Naive B cell (primary cell): ENCODE measurements at regions not wholly inside any gene's neighbourhood (a gene's known extent, or its start where the extent isn't known, plus 50 kb on each side); places are given as distances from the start of the nearest gene placed in this dataset.
"Not testable (repeated sequence)": the region's sequence is repeated elsewhere in the genome, so short reads cannot be mapped to it uniquely, and the experiment has no call there.

Source experiments
- ATAC-seq, 2 donors: fragments of 150-1000 bp; cut with Tn5 transposase; 2 replicates each; pipeline ENCODE4 v1.10.0; 2021; ENCODE audit warnings: low read depth in 2 of 2, mild to moderate bottlenecking in 2 of 2, moderate library complexity in 2 of 2
- DNase-seq: peaks from one replicate; pipeline ENCODE4 v3.0.0; 2022
- H3K27ac Mint-ChIP-seq, 6 donors: one replicate each; pipeline ENCODE4 v1.8.0; 2020 to 2022; ENCODE audit warnings: mild to moderate bottlenecking in 6 of 6, mixed read lengths in 6 of 6, moderate library complexity in 5 of 6, inconsistent platforms in 2 of 6
- H3K27me3 Mint-ChIP-seq, 3 donors: one replicate each; pipeline ENCODE4 v1.8.0; 2021 to 2022; ENCODE audit warnings: mixed read lengths in 3 of 3, mild to moderate bottlenecking in 1 of 3
- H3K36me3 Mint-ChIP-seq, 2 donors: one replicate each; pipeline ENCODE4 v1.8.0; 2020 to 2022; ENCODE audit warnings: mixed read lengths in 2 of 2, inconsistent platforms in 1 of 2, mild to moderate bottlenecking in 1 of 2
- H3K4me1 Mint-ChIP-seq, 3 donors: one replicate each; pipeline ENCODE4 v1.8.0; 2020 to 2022; ENCODE audit warnings: mixed read lengths in 3 of 3, inconsistent platforms in 1 of 3, mild to moderate bottlenecking in 1 of 3, moderate library complexity in 1 of 3
- H3K4me3 Mint-ChIP-seq, 8 donors: one replicate each; pipeline ENCODE4 v1.8.0; 2020 to 2022; ENCODE audit warnings: mild to moderate bottlenecking in 8 of 8, mixed read lengths in 8 of 8, moderate library complexity in 8 of 8, inconsistent platforms in 2 of 8
- H3K9me3 Mint-ChIP-seq, 7 donors: one replicate each; pipeline ENCODE4 v1.8.0; 2020 to 2022; ENCODE audit warnings: mixed read lengths in 7 of 7, mild to moderate bottlenecking in 5 of 7, inconsistent platforms in 2 of 7, moderate library complexity in 1 of 7

DNA sequence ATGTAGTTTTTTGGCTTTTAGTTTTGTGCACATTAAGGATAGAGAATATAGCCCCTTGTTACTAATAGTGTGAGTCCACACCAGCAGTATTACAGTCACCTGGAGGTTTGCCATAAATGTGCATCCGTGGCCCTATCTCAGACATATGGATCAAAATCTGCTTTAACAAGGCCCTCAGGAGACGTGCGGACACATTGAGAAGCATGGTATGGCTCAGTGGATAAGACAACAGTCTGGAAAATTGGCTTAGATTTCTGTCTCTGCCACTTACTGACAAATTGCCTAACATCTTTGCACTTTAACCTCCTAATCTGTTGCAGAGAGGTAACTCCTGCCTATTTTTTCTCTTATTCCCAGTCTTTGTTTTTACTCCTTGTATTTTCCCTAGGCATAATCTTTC, 307.2 kb upstream of the DLGAP1 start:
- H3K4me3 Mint-ChIP-seq: no peak overlapping the region
- H3K4me1 Mint-ChIP-seq: no peaks in the 10 kb centered on the region
- no peaks in the 10 kb centered on the region for H3K36me3 Mint-ChIP-seq
- H3K27me3 Mint-ChIP-seq: no peaks in the 10 kb centered on the region
- DNase-seq (no peak), ATAC-seq (no peak)
- peaks cover 0 to 9% (median 6%) of the 10 kb centered on the region in 7 donors for H3K9me3 Mint-ChIP-seq
- H3K27ac Mint-ChIP-seq: no peak overlapping the region

DNA sequence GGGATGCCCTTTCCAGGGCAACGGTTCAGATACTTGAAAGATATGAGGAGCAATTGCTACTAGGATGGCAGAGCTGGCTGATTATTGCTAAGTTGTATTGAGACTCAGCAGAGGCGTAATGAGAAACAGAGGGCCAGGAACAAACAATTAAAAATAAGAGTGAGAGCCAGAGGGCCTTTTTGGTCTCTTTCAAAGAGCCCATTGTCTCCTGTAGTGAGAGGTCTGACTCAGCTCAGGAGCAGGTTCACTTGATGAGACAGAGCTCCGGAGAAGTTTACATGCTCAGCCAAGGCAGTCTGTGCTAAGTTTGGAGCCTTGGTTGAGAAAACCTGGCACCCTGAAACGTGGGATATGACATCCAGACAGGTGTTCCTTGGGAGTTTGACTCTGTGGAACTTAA, 303.9 kb upstream of the DLGAP1 start:
- Mint-ChIP-seq H3K36me3 (no peaks in the 10 kb centered on the region), H3K9me3 (peaks cover 0 to 12% (median 5%) of the 10 kb centered on the region in 7 donors), H3K4me3 (no peak overlapping the region), H3K27me3 (no peaks in the 10 kb centered on the region), H3K27ac (peak overlapping the region in 2 of 6 donors; percentile 7 to 26), H3K4me1 (no peaks in the 10 kb centered on the region)
- DNase-seq (no peak), ATAC-seq (no peak)

DNA sequence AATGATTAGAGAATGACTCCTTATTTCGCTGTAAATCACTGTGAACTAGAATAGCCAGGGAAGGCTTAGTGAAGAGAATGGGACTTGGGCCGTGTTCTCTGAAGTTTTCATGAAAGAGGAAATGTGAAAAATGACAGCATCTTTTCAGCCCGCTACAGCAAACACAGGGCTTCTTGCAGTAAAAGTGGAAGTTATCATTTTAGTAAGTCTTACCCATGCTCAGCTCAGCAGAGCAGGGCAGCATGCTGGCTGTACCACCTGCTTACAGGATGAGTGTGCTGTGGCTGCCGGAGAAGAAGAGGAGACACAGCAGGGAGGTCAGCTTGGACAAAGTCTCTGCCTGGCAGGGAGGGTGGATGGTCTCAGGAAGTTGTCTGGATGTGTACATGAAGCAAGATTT, 300.7 kb upstream of the DLGAP1 start:
- H3K4me1 Mint-ChIP-seq: no peaks in the 10 kb centered on the region
- no peak overlapping the region for H3K4me3 Mint-ChIP-seq
- DNase-seq (no peak), ATAC-seq (no peak)
- H3K36me3 Mint-ChIP-seq: no peaks in the 10 kb centered on the region
- H3K27ac Mint-ChIP-seq: no peak overlapping the region
- H3K9me3 Mint-ChIP-seq: peaks cover 0 to 14% (median 11%) of the 10 kb centered on the region in 7 donors
- no peaks in the 10 kb centered on the region for H3K27me3 Mint-ChIP-seq

DNA sequence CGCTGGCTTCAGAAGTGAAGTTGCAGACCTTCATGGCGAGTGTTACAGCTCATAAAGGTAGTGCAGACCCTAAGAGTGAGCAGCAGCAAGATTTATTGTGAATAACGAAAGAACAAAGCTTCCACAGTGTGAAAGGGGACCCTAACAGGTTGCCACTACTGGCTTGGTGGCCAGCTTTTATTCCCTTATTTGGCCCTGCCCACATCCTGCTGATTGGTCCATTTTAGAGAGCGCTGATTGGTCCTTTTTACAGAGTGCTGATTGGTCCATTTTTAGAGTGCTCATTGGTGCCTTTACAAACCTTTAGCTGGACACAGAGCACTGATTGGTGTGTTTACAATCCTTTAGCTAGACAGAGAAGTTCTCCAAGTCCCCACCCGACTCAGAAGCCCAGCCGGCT, 298.0 kb upstream of the DLGAP1 start:
- H3K9me3 Mint-ChIP-seq: peaks cover 0 to 14% (median 4%) of the 10 kb centered on the region in 7 donors
- H3K4me3 Mint-ChIP-seq, H3K27me3 Mint-ChIP-seq, H3K36me3 Mint-ChIP-seq, H3K27ac Mint-ChIP-seq, H3K4me1 Mint-ChIP-seq, DNase-seq, ATAC-seq: not testable (repeated sequence)

DNA sequence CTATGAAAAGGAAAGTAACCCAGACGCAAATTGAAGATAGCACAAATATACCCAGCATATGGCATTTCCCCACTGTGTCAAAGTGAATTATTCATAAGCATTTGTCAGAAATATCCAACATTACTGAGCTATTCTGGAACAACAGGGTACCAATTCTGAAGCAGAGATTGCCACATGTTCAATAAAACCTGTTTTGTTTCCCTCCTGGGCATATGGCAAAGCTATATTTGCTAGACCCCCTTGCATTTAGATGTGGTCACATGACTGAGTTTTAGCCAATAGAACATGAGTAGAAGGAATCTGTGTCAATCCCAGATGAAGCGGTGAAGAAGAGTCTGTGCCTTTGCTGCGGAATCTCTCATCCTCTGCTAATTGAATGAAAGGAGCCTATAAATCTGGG, 296.4 kb upstream of the DLGAP1 start:
- ATAC-seq (no peak), DNase-seq (no peak)
- no peak overlapping the region for H3K4me3 Mint-ChIP-seq

DNA sequence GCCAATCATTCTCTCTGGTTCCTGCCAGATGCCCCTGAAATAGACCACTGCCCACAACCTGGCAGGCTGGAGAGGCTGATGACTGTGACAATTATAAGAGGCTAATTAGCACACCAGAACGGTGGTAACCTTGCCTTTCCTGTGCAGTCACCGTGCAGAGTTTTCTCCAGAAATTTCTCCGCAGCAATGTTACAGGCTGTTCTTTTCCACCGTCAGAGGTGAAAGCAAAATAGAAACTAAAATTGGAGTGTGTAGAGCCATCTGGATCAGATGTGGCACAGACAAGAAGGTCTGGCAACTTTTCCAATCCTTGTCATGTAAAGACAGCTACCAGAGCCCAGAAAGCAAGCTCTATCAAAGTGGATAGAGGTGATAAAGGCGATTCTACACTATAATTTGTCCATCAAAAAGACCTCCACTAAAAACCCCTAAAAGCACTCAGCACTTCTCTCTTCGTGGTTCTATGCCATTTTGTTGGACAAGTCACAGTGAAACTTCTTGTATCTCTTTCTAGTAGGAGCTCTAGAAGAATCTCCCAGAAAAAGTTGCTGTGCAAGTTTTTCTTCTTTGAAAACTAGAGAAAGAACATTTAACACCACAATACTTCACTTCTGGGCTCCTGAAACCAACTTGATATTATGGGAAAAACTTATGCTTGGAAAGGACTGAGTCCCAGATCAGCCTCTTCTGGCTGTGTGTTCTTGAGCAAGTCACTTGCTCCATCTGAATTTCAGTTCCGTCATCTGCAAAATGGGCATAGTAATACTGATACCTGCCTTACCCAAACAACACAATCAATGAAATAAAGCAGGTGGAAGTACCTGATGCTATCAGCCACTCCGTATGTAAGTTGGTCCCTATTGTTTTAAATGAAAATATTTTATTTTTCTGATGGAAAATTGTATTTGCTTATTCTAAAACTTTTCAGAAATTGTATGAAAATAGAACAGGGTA, 295.6 kb upstream of the DLGAP1 start:
- ATAC-seq: no peak
- no peaks in the 10 kb centered on the region for H3K36me3 Mint-ChIP-seq

More for the DNA sequence above, 296.4 kb upstream of the DLGAP1 start:
- Mint-ChIP-seq H3K27me3 (no peaks in the 10 kb centered on the region), H3K36me3 (no peaks in the 10 kb centered on the region), H3K27ac (no peak overlapping the region), H3K4me1 (no peaks in the 10 kb centered on the region), H3K9me3 (peaks cover 2 to 16% (median 7%) of the 10 kb centered on the region in 7 donors)

DNA sequence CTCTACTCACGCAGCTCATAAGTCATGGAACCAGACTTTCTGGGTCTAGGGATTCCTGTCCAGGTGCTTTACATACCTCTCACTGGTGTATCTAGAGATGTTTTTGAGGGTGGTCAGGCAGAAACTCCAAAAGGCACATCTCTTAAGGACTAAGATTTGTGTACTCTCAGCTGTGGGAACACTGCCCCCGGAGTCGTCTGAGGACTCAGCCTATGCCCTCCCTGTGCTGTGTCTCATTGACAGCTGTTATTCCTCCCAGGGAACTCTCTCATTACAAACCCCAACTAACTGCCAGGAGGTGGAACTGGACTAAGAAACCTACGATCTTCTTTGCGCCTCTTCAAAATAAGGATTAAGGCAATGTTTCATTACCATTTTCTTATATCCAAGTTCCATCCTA, 293.9 kb upstream of the DLGAP1 start:
- Mint-ChIP-seq H3K27ac (no peak overlapping the region), H3K27me3 (no peaks in the 10 kb centered on the region), H3K4me1 (no peaks in the 10 kb centered on the region), H3K36me3 (no peaks in the 10 kb centered on the region), H3K9me3 (peaks cover 4 to 12% (median 10%) of the 10 kb centered on the region in 7 donors), H3K4me3 (no peak overlapping the region)
- DNase-seq: no peak
- no peak for ATAC-seq

More for the DNA sequence above, 295.6 kb upstream of the DLGAP1 start:
- peaks cover 3 to 19% (median 9%) of the 10 kb centered on the region in 7 donors for H3K9me3 Mint-ChIP-seq
- H3K27me3 Mint-ChIP-seq: no peaks in the 10 kb centered on the region
- H3K4me1 Mint-ChIP-seq: no peaks in the 10 kb centered on the region
- H3K27ac Mint-ChIP-seq: no peak overlapping the region
- no peak for DNase-seq
- no peak overlapping the region for H3K4me3 Mint-ChIP-seq

DNA sequence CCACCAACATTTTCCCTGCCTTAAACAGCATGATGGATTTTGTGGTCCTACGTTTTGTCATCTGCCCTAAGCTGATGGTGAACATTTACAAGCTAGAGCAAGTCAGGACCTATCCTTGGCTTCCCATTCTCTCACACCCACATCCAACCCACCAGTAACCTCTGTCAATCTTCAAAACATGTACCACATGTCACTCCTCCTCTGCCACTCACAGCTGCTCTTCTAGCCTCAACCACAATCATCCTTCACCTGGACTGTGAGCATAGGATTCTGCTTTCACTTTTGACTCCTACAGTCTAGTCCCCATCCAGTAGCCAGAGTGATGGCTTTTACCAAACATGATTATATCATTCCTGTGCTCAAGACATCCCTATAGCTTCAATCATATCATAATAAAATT, 279.8 kb upstream of the DLGAP1 start:
- H3K27ac Mint-ChIP-seq: no peak overlapping the region
- H3K4me1 Mint-ChIP-seq: no peaks in the 10 kb centered on the region
- peaks cover 3 to 28% (median 4%) of the 10 kb centered on the region in 7 donors for H3K9me3 Mint-ChIP-seq
- no peak overlapping the region for H3K4me3 Mint-ChIP-seq
- H3K27me3 Mint-ChIP-seq: no peaks in the 10 kb centered on the region
- DNase-seq (no peak), ATAC-seq (no peak)
- no peaks in the 10 kb centered on the region for H3K36me3 Mint-ChIP-seq

DNA sequence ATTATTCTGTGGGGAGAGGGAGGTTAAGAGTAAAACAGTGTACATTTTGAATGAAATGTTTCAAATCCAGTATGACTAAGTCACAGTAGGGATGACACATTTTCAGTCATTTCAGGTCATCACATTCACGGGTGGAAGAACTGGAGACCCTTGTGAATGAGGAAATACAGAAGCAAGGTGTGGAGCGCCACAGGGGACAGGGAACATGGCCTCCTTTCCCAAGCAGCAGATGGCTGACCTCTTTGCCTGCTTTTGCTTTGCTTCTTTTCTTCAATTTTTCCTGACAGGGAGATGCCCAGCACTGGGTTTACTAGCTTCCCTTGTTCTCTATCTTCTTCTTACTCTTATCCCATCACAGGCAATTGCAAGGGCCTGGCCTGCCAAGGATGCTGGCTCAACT, 278.9 kb upstream of the DLGAP1 start:
- Mint-ChIP-seq H3K27ac (no peak overlapping the region), H3K9me3 (peaks cover 3 to 28% (median 5%) of the 10 kb centered on the region in 7 donors), H3K4me1 (no peaks in the 10 kb centered on the region), H3K27me3 (no peaks in the 10 kb centered on the region), H3K4me3 (no peak overlapping the region), H3K36me3 (no peaks in the 10 kb centered on the region)
- DNase-seq (no peak), ATAC-seq (no peak)

DNA sequence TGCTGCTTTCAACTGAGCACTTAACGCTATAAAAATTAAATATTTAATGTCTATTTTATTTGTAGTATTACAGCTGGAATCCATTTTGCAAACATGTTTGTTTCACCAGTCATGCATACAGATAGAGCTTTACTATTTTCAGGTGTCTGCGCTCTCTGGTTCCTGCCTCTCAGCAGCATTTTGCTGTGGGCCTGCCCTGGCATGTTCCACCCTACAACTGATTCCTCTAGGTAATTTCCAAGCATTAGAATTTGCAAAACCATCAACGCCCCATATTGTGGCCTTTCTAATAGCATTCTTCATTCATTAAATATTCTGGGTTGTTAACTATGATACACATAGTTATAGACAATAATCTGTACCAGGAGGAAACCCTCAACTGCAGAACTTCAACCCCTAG, 266.4 kb upstream of the DLGAP1 start:
- Mint-ChIP-seq H3K9me3 (peaks cover 0 to 13% (median under 1%) of the 10 kb centered on the region in 7 donors), H3K27me3 (no peaks in the 10 kb centered on the region), H3K4me3 (no peak overlapping the region), H3K36me3 (no peaks in the 10 kb centered on the region), H3K27ac (no peak overlapping the region), H3K4me1 (no peaks in the 10 kb centered on the region)
- DNase-seq (no peak), ATAC-seq (no peak)

DNA sequence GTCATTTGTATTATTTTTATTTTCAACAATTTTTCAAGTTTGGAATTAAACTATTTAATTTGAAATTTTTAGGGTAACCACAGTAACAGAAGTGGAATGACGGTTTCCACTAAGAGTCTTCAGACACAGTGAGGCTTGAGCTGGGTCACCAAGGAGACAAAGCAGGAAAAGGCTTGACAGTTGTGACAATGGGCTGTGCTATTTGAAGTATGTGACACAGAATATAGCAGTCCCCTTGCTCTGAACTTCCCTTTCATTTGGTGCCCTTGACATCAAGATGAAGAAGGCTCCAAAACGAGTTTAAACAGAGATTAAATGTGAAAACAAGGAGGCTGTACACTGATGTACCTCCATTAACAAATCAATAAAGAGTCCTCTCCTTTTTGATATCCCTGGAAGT, 265.4 kb upstream of the DLGAP1 start:
- H3K4me3 Mint-ChIP-seq: no peak overlapping the region
- no peak overlapping the region for H3K27ac Mint-ChIP-seq
- H3K9me3 Mint-ChIP-seq: peaks cover 0 to 13% (median 0%) of the 10 kb centered on the region in 7 donors
- ATAC-seq (no peak), DNase-seq (no peak)
- no peaks in the 10 kb centered on the region for H3K27me3 Mint-ChIP-seq
- no peaks in the 10 kb centered on the region for H3K4me1 Mint-ChIP-seq
- no peaks in the 10 kb centered on the region for H3K36me3 Mint-ChIP-seq

DNA sequence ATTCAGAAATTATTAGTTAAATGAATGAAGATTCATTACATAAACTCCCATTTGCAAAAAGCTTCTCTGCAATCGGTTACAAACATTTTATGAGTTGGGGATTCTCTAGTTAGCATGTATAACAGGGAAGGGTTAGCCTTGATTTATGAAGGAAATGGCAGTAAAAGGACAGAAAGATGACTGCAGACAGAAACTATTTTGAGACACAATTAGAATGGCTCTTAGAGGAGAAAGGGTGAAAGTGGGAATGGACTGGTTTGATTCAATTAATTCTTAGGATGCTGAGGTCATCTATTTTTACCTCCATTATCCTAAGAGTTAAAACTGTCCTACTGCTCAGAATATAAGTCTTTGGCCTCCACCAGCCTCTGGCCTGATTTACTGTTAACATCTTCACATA, 250.8 kb upstream of the DLGAP1 start:
- Mint-ChIP-seq H3K4me1 (no peaks in the 10 kb centered on the region), H3K27me3 (peaks cover 0 to 4% (median 0%) of the 10 kb centered on the region in 3 donors), H3K27ac (no peak overlapping the region), H3K9me3 (peaks cover 0 to 18% (median 4%) of the 10 kb centered on the region in 7 donors), H3K4me3 (no peak overlapping the region), H3K36me3 (no peaks in the 10 kb centered on the region)
- no peak for ATAC-seq
- DNase-seq: no peak

DNA sequence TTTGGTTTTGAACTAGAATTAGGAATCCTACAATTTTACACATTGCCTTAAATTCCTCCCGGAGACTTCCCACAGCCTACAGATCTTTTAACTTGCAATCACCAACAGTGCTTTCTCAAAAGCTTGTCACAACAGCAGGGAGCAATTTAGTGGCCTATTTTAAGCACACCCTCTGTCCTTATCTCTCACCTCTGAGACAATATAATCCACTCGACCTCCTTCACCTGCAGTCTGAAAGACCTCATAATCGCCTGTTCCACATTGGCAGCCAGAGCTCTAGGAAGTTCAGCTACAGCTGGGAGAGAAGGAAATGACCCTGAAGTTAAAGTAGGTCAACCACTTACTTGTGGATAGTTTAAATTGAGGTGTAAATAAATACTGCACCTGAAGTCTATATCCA, 249.7 kb upstream of the DLGAP1 start:
- Mint-ChIP-seq H3K27me3 (peaks cover 0 to 4% (median 0%) of the 10 kb centered on the region in 3 donors), H3K9me3 (peaks cover 0 to 18% (median 4%) of the 10 kb centered on the region in 7 donors), H3K36me3 (no peaks in the 10 kb centered on the region), H3K4me1 (no peaks in the 10 kb centered on the region), H3K4me3 (no peak overlapping the region), H3K27ac (no peak overlapping the region)
- ATAC-seq (no peak), DNase-seq (no peak)

DNA sequence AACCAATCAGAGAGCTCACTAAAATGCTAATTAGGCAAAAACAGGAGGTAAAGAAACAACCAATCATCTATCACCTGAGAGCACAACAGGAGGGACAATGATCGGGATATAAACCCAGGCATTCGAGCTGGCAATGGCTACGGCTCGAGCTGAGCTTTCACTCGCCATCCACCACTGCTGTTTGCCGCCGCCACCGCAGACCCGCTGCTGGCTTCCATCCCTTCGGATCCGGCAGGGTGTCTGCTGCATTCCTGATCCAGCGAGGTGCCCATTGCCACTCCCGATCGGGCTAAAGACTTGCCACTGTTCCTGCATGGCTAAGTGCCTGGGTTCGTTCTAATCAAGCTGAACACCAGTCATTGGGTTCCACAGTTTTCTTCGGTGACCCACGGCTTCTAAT, 236.7 kb upstream of the DLGAP1 start:
- DNase-seq (no peak), ATAC-seq (no peak)
- Mint-ChIP-seq H3K9me3 (peaks cover 10 to 52% (median 17%) of the 10 kb centered on the region in 7 donors), H3K4me1 (no peaks in the 10 kb centered on the region), H3K4me3 (no peak overlapping the region), H3K27me3 (no peaks in the 10 kb centered on the region), H3K36me3 (no peaks in the 10 kb centered on the region), H3K27ac (peak overlapping the region in 1 of 6 donors; percentile 74)
